NCI-H226 (cell line): ENCODE measurements at regions not wholly inside any gene's neighbourhood (a gene's known extent, or its start where the extent isn't known, plus 50 kb on each side); places are given as distances from the start of the nearest gene placed in this dataset.

Experiments used
- DNase-seq: peaks from one replicate; pipeline ENCODE4 v3.0.0-alpha.2; 2015

DNA sequence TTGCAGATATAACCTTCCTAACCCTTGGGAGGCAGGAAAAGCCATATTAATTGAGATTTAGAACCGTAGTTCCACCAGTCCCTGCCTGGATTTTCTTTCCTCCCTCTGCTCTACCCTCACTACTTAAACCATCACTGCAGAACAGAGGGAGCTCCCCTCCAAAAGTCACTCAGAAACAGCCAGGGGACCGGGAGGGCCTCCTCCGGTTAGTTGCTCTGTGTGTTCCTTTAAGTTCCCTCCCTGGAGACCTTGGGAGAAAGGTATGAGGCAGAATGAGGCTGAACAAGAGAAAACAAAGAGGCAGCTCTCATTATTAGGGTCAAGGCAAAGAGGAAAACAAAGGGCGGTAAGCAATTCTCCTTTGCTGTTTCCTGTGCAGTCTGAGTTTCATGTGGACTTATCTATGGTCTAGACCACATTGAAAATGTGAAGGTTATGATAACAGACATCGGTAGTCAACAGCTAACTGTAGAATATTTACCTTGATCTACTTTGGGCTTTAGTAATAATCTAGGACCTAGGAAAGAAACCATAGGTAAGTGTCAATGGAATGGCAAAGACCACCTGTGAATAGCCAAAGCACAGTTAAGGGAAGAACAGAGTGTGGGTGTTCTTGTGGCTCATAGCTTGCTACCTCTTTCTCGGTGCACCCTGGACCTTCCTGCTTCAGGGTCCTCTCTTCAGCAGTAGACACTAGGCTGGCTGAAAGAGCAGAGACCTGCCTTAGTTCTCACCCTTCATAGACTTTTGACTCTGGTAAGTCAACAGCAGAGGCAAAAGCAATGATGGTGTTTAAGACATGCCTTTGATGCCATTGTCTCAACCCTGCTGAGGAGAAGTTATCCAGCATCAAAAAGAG lies 250.9 kb upstream of the CITED2 start:
- DNase-seq = no peak

DNA sequence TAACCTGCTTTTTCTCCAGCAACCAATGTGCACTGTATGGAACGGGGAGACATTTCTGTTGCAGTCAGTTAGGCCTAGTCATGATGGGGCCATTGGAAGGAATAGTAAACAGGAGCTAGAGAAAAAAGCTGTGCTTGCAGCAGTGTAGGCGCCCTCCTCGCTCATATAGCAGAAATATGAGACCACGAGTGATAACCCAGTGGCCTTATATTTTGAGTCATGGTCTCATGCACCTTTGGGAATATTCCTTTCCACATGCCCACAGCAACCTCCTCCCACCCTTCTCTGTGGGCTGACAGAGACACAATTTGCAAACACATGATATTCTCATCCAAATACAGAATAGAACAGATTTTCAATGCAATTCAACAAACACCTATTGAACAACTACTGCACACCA lies 248.9 kb upstream of the CITED2 start:
- peak; percentile 12 for DNase-seq

DNA sequence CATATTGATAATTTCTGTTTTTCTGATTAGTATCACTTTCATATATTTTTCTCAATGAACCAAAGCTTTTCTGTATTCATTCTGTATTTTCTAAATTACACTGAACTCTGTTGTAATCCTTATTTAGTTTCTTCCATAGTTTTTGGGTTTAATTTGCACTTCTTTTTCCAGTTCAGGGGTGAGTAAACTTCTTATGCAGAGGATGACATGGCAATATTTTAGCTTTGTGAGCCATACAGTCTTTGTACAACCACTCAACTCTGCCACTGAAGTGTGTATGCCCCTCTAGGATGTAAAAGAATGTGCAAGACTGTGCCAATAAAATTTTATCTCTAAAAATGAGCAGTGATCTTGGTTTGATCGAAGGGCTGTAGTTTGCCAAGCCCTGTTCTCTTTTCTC lies 239.0 kb upstream of the CITED2 start:
- no peak for DNase-seq

DNA sequence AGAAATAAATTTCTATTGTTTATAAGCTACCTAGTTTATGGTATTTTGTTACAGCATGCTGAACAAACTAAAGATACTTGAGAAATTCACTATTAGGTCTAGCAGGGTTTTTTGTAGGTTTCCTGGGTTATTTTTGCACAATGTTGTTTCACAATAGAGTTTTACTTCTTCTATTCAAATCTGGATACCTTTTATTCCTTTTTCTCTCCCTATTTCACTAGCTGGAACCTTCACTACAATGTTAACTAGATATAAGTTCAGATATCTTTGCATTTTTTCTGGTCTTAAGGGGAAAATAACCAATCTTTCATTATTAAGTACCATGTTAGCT lies 237.7 kb upstream of the CITED2 start:
- no peak for DNase-seq

DNA sequence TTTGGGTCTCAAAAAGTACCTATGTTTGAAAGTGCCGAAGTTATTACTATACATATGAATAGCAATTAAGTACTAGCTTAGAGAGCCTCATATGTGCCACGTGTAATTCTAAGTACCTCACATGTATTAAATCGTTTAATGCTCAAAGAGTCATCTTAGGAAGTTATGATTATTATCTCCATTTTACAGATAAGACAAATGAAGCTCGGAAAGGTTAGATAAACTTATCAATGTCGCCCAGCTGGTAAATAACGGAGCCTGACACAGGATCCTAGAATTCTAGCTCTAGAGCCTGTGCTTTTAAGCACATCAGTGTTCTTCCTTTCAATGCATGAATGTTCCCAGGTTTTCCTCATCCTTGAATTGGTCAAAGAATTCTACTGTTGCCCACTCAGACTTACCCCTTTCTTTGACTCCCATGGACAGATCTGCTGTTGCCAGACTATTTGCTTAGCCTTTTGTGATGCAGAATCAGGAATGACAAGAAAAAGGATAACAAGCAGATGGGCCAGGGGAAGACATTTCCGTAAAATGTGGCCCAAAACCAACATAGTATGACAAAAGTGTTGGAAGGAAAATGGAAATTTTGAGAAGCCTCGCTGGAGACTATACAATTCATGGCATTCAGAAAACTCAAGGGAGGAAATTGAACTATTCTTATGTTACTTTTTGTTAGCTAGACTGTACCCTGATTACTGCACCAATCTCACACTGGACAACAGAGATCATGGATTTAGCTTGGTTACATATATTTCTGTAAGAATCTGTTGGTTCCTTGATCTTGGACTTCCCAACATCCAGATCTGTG lies 237.1 kb upstream of the CITED2 start:
- no peak for DNase-seq

DNA sequence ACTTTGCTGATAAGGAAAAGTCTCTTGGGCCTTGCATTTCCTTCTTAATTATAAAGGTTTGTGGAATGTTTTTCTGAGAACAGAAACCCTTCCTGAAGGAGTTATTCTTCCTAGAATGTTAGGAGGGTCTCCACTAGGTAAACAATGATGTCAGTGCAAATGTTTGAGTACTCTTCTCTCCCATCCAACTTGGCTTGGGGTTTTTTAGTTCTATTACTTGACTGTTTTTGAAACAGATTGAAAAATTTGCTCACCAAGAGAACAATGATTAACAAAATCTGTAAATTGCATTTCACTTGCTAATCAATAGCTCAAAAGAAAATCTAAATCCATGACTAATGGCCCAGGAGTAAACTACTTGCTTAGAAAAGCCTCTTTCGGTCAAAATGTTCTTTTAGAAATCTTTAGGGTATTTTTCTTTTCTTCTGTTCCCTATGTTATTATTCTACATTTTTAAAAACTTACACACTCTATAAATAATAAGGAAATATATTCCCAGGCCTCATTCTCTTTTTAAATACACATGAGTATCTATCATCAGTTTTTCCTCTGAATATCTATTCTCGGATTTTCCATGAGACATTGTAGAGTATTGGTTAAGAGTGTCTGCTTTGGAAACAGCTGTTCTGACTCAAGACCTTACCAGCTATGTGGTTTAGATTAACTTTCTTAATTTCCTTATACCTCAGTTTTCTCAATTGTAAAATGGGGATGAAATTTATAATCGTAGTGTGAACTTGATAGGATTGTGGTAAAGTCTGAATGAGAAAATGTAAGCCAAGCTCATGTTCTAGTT lies 234.2 kb upstream of the CITED2 start:
- no peak for DNase-seq

DNA sequence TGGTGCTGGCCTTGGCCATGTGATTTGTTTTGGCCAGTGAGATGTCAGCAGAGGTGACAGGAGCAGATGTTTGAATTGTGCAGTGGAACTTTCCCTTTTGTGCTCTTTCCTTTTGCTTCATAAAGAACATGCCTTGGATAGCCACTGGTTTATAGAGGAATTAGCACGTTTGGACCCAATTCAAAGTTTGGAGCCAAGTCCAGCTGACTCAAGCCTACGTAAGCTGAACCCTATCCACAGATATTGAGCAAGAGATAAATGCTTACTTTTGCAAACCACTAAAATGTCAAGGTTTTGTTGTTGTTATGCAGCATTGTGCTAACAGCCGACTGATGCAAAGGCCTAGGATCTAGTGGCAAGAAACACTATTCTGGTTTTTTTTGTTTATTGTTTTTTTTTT lies 230.9 kb upstream of the CITED2 start:
- peak; percentile 39 for DNase-seq

DNA sequence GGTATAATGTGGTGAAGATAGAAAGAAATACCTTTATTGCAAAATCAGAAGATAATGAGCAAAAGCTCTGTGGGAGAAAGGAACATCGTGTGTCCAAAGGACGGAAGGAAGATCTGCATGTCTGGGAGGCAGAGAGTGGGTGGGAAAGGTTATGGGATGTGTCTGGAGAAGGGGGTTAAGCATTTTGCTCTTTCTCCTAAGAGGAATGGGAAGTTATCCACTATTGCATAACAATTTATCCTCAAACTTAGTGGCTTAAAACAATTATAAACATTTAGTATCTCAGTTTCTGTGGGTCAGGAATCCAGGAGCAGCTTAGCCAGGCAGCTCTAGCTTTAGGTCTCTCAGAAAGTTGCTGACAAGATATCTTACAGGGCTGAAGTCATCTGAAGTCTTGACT lies 229.1 kb upstream of the CITED2 start:
- DNase-seq = no peak

DNA sequence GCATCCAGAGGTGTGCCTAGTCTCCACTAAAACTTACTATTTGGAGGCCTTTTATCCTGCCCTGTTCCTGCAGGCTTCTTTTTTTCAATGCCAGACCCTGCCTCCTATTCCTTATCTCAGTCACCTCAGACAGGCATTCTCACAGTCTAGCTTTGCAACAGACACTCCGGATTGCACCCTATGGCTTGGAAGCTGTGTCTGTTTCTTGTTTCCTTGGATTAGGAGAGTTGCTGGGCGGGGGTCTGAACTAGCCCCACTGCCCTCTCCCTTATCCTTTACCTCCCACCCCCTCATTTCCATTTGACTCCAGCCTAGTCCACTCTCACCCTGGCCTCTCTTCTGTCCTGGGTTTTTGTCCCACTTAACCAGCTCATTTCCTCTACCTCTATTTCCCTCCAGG lies 228.1 kb upstream of the CITED2 start:
- no peak for DNase-seq

DNA sequence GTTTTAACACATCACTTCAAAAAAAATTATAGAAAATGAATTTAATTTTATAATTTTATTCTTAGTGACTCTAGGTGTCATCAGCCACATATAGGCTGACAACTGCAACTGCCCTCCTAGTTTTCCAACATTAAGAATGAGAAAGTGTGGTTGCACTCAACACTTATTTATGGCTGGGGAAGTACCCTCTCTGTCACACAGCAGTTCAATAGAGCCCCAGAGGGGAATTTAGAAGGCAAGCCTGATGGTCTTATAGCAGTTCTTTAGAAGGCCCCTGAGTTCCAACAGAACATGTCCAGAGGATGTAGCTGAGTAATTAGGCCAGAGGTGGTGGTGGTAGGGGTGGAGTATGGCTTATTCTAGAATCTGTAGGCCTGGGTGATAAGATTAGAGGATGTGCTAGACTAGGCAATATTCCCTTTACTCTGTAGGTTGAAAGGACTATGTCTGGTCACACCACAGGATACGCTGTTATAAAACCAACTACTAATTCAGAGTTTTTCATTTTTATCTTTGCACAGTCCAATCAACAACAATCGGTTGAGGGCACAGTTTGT lies 226.5 kb upstream of the CITED2 start:
- DNase-seq = no peak

DNA sequence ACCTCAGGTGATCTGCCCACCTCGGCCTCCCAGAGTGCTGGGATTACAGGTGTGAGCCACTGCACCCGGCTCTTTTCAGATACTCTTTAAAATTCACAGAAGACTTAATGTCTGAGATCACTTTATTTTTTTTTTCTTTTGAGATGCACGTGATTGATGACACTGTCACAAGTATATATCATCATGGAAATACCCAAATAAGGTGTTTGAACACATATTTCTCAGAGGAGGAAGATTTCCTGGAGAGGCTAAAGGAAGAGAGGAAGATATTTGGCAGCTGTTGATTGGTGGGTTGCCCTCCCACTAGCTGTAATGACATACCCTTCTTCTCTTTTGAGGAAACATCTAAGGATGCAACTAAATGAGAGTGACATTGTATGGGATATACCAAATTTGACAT lies 225.9 kb upstream of the CITED2 start:
- DNase-seq = no peak

DNA sequence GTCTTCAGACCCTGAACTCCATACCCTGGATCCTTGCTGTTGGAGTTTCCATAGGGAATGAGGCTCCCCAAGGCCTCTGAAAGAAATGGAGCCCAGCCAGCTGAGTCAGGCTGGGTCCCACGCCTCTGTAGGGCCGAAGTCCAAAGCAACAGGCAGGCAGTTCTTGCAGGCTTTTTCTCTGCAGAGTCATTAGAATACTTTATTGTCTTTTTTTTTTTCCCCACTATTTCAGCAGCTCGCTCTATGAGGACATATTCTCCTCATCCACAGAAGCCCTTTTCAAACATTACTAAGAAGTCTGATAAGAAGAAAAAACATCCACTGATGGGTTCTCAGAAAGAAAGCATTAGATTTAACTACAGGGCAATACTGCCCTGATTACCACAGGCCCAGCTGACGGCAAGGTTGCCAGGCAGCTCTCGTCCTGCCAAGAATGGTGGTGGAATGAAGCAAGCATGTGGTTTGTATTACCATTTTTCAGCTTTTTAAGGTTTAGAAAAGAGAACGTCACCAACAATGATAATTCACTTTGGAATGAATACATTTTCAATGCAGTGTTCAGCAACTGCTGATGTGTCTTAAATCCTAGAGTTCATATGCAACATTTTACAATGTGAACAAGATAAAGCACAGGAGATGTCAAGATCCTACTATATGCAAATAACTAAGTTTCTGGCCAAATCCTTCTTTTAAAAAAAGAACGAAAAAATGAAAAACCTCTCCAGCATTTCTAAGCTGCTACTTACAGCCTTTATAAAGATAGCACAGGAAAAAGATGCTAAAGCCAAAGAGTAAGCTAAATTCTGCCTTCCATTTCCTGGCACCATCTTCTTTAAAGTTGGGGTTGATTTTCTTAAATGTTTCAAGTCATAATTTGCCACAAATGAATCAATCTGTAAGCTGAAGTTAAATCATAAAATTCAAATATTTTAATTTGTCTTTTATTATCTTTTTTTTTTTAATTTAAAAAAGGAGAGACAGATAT lies 223.6 kb upstream of the CITED2 start:
- DNase-seq = peak; percentile 95

DNA sequence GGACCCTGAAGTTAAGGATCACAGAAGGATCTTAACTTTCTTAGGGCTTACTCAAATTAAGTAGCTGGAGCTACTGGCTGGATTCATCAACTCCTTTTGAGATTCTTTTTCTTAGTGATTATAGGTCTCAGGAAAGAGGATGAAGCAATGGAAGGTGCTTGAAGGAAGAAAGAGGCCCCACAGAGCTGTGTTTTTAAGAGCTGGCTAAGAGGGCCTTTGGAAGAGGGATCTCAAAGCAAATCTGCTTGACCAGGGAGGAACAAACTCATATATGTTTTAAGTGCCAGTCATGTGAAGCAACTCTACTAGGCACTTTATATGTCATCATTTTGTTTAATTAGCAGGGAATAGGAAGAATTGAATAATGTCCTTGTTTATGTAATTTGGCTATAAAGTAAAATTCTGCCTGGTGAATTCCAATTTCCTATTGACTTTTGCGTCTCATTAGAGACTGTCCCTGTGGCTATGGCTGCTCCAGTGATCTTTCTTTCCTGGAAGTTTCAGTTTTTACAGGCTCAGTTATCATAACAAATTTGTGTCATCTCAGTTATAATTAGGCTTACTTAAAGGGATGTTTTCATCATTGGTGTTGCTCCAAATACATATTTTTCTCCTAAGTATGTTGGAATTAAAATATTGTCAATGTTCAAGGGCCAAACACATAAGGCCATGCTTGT lies 222.8 kb upstream of the CITED2 start:
- no peak for DNase-seq

DNA sequence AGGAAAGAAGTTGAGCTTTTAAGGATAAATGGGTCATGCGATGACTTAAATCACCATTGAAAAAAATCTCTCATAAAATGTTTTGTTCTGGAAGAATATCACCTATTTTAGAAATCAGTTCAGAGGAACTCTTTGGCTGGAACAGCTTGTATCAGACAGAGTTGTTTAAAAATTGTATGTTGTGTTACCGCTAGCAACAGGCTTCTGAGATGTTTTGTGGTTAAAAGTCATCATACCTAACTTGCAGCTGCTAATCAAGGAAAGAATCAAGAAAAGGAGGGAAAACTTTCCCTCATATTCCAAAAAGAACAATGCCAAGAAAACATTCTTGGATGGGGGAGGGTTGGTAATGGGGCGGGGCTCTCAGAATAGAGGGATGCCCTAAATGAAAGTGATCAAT lies 220.7 kb upstream of the CITED2 start:
- DNase-seq = peak; percentile 45

DNA sequence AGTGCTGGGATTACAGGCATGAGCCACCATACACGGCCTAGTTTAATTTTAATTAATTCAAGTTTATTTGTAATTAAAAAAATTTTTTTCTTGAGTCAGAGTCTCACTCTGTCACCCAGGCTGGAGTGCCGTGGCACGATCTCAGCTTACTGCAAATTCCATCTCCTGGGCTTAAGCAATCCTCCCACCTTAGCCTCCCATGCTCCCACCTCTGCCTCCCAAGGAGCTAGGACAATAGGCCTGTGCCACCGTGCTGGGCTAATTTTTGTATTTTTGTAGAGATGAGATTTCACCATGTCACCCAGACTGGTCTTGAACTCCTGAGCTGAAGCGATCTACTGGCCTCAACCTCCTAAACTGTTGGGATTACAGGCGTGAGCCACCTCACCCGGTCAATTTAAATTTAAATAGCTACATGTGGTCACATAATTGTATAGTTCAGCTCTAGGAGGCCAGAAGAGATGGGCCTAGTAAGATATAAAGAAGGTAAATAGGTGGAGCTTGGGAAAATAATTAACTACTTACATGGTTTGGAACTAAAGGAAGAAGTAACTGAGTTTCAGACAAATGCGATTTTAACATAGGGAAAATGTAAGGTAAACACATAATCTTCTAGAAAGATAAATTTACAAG lies 220.0 kb upstream of the CITED2 start:
- no peak for DNase-seq

DNA sequence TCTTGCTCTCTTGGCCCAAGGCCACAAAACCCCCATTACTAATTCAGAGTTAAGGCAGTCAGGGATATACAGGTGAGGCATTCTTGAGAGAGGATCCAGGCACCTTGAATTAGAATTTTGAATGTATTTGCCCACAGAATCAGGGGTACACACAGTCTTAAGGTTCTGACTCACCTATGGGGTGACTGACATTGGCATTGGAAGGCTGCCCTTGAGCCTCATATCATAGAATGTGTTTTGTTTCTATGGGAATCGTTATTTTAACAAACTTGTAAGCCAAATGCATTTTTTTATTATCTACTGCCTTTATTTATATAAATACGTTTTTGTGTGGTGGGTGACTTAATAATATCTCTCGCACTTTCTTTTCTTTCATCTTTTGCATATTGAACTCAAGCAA lies 218.6 kb upstream of the CITED2 start:
- peak; percentile 47 for DNase-seq

DNA sequence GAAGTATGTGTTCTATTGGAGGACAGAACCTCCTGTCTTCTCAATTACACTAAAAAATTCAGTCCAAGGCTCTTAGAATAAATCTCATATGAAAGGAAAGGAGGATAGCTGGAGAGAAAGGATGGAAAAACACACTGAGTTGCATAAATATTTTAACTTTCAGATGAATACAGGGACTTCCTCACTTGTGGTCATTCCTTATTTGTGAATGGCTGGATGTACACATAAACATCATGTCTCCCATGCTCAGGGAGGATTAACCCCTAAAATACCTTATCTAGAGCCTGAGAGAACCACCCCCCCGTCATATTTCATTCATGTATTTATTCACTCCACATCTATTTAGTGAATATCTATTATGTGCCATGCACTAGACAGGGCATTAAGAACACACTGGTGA lies 217.6 kb upstream of the CITED2 start:
- DNase-seq = no peak

DNA sequence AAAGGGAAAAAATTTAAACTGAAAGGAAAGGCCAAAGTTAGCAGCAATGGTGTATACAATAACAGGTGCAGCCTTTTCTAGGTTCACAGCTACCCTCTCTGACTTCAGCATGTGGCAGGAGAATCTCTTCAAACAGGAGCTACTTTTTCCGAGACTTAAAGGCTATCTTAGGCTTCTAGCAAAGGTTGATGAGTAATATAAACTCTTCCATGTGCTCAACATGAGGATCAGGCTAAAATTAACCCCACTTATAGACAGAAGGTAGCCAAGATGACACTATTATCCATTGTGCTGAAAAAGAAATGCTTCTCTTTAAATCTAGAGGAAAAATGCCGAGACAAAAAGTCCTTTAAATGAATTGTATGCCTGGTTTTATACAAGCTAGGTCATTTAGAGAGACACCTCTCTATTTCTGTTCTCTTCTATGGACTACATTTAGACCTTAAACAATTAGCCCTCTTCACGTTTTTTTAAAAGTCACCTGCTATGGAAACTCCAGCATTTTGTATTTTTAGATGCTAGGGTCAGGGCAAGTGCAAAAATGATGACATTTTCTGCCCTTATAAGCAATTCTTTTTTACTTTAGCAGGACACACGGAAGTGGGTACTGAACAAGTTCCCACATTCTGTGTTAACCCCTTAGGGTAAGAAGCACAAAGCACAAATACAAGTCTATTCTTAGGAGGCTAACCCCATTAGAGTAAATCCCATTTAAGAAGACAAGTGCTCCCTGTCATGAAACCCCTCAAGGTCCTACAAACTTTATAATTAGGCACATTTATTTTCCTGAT lies 216.8 kb upstream of the CITED2 start:
- no peak for DNase-seq

DNA sequence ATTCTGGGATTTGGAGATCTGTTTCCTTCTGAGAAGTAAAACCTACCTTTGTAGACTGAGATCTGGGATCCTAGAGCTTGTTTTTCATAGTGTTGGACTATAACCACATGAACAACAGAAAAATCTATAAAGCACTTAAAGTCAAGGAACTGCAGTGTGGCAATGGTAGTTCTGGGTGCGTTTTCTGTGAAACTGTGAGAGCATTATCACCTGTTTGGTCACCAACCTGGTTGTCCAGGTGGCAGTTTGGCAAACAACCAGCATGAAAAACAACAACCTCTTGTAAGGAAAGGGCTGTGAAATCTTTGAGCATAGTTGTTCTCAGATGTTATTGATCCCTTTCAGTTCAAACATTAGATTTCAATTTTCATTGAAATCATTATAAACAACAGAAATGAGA lies 215.8 kb upstream of the CITED2 start:
- no peak for DNase-seq
